ENCODE measurements at regions not wholly inside any gene's neighbourhood (a gene's known extent, or its start where the extent isn't known, plus 50 kb on each side); places are given as distances from the start of the nearest gene placed in this dataset.

- Histone ChIP-seq H3K4me3 (replicated peaks in 1 of 3; ENCODE audit: insufficient read depth in 1 of 3, low read depth in 2 of 3, low read length in 3 of 3) (no peak overlapping the region), H3K27me3 (ENCODE audit: control insufficient read depth in 1 of 2, insufficient read depth in 2 of 2, low read length in 2 of 2) (no peaks in the 10 kb centered on the region), H3K36me3 (replicated peaks in 1 of 2; ENCODE audit: control insufficient read depth in 1 of 2, insufficient read depth in 2 of 2, low read length in 2 of 2) (no peaks in the 10 kb centered on the region), H3K27ac (ENCODE audit: extremely low read length, insufficient read depth, low read length) (no peak overlapping the region), H4K20me1 (ENCODE audit: insufficient read depth, low read length) (no peaks in the 10 kb centered on the region), H3K4me2 (ENCODE audit: low read depth, low read length) (no peak overlapping the region), H2AFZ (ENCODE audit: low read length) (no peak overlapping the region), H3K9me3 (ENCODE audit: low read length) (no peaks in the 10 kb centered on the region), H3K9ac (ENCODE audit: insufficient read depth, low read depth, low read length) (no peak overlapping the region), H3K4me1 (ENCODE audit: insufficient read depth, low read length) (no peaks in the 10 kb centered on the region), H3K79me2 (ENCODE audit: insufficient read depth, low read length) (no peaks in the 10 kb centered on the region)
- BruUV-seq (replicated peaks) = no TSS peak
- in situ Hi-C loops (cut with HindIII; ENCODE audit: extremely low pct_ligation_motif_present, low pct_unique_long_range_greater_than_20kb) = no loop called here
- intact Hi-C loops (cut with micrococcal nuclease; ENCODE audit: unreplicated experiment) = no loop called here
- FAIRE-seq (no peak), ATAC-seq (no peak), DNase-seq (ENCODE audit: low spot score) (no peak)
- TF ChIP-seq ZNF543 (CRISPR knock-in tag; IDR thresholded peaks at IDR 0.05) (no peak), ZC3H4 (CRISPR knock-in tag; IDR thresholded peaks at IDR 0.05; ENCODE audit: borderline replicate concordance) (no peak)
- POLR2A ChIA-PET = no interaction called here
- CTCF ChIA-PET (ENCODE audit: low intra/inter-chr PET ratio, low total read pairs) = no interaction called here
These were observed 342.6 kb upstream of the KLF12 start for GRCh38 chr13:74476788-74477187.

GRCh38 chr13:74476365-74476764, 342.2 kb upstream of the KLF12 start:
- H3K4me2 ChIP-seq (ENCODE audit: low read depth, low read length) = no peak overlapping the region
- no TSS peak for BruUV-seq (replicated peaks)
- POLR2A ChIA-PET = no interaction called here
- no peaks in the 10 kb centered on the region for H3K36me3 ChIP-seq (replicated peaks in 1 of 2; ENCODE audit: control insufficient read depth in 1 of 2, insufficient read depth in 2 of 2, low read length in 2 of 2)
- H3K4me1 ChIP-seq (ENCODE audit: insufficient read depth, low read length) = no peaks in the 10 kb centered on the region
- intact Hi-C loops (cut with micrococcal nuclease; ENCODE audit: unreplicated experiment) (no loop called here), in situ Hi-C loops (cut with HindIII; ENCODE audit: extremely low pct_ligation_motif_present, low pct_unique_long_range_greater_than_20kb) (no loop called here)
- H3K27ac ChIP-seq (ENCODE audit: extremely low read length, insufficient read depth, low read length) = no peak overlapping the region
- CTCF ChIA-PET (ENCODE audit: low intra/inter-chr PET ratio, low total read pairs) = no interaction called here
- H3K79me2 ChIP-seq (ENCODE audit: insufficient read depth, low read length) = no peaks in the 10 kb centered on the region
- H3K9me3 ChIP-seq (ENCODE audit: low read length) = no peaks in the 10 kb centered on the region
- H3K9ac ChIP-seq (ENCODE audit: insufficient read depth, low read depth, low read length) = no peak overlapping the region
- no peaks in the 10 kb centered on the region for H4K20me1 ChIP-seq (ENCODE audit: insufficient read depth, low read length)
- no peak for DNase-seq (ENCODE audit: low spot score)
- no peak for FAIRE-seq
- 4% methylated on average over 1 of the region's 1 CpG for WGBS (ENCODE audit: low lambda C conversion rate)
- no peaks in the 10 kb centered on the region for H3K27me3 ChIP-seq (ENCODE audit: control insufficient read depth in 1 of 2, insufficient read depth in 2 of 2, low read length in 2 of 2)
- ATAC-seq = no peak
- H2AFZ ChIP-seq (ENCODE audit: low read length) = no peak overlapping the region
- no peak overlapping the region for H3K4me3 ChIP-seq (replicated peaks in 1 of 3; ENCODE audit: insufficient read depth in 1 of 3, low read depth in 2 of 3, low read length in 3 of 3)
- no peak for TF ChIP-seq PAXIP1 (CRISPR knock-in tag; conservative IDR thresholded peaks at IDR 0.05)
- no peak for TF ChIP-seq CSRNP2 (CRISPR knock-in tag; conservative IDR thresholded peaks at IDR 0.05; ENCODE audit: low read depth)
- no peak for TF ChIP-seq JDP2 (CRISPR knock-in tag; IDR thresholded peaks at IDR 0.05; ENCODE audit: borderline replicate concordance)
- TF ChIP-seq NFIC (IDR thresholded peaks at IDR 0.05; ENCODE audit: low read length) = no peak
- TF ChIP-seq ZFP36L1 (CRISPR knock-in tag; IDR thresholded peaks at IDR 0.05) = no peak
- no peak for TF ChIP-seq CCDC6 (CRISPR knock-in tag; IDR thresholded peaks at IDR 0.05)
- TF ChIP-seq ZUFSP (CRISPR knock-in tag; IDR thresholded peaks at IDR 0.05; ENCODE audit: borderline replicate concordance) = no peak
- TF ChIP-seq PRPF4 (IDR thresholded peaks at IDR 0.05; ENCODE audit: low read depth, low read length, poor library complexity, severe bottlenecking) = no peak
- no peak for TF ChIP-seq PLSCR1 (CRISPR knock-in tag; IDR thresholded peaks at IDR 0.05; ENCODE audit: borderline replicate concordance)
- no peak for TF ChIP-seq SIN3B (IDR thresholded peaks at IDR 0.05; ENCODE audit: low read length)
